Neuronal stem cell (in vitro differentiated cells): ENCODE measurements at regions not wholly inside any gene's neighbourhood (a gene's known extent, or its start where the extent isn't known, plus 50 kb on each side); places are given as distances from the start of the nearest gene placed in this dataset.
A peak's percentile ranks its signal among the peaks of the same experiment; 100 is the strongest.

Source experiments
- DNase-seq: peaks from one replicate; pipeline ENCODE4 v3.0.0-alpha.2; 2013; ENCODE audit warnings: low spot score
- H2AFZ ChIP-seq: one replicate; pipeline ENCODE4 v1.6.1; 2013; ENCODE audit warnings: mild to moderate bottlenecking, low read length, inconsistent platforms
- H2AK5ac ChIP-seq: 2 replicates; pipeline ENCODE4 v1.6.1; 2013; ENCODE audit warnings: low read depth, mild to moderate bottlenecking, inconsistent platforms, low read length, moderate library complexity, mixed read lengths
- H2BK120ac ChIP-seq: 2 replicates; pipeline ENCODE4 v1.6.1; 2013; ENCODE audit warnings: low read depth, mild to moderate bottlenecking, inconsistent platforms, low read length, moderate library complexity, mixed read lengths
- H2BK12ac ChIP-seq: one replicate; pipeline ENCODE4 v1.6.1; 2013; ENCODE audit warnings: low read length, inconsistent platforms
- H2BK15ac ChIP-seq: 2 replicates; pipeline ENCODE4 v1.6.1; 2013; ENCODE audit warnings: mild to moderate bottlenecking, low read length, inconsistent platforms, mixed read lengths
- H2BK5ac ChIP-seq: one replicate; pipeline ENCODE4 v1.6.1; 2013; ENCODE audit warnings: inconsistent platforms, mild to moderate bottlenecking, low read length, moderate library complexity
- H3K14ac ChIP-seq: one replicate; pipeline ENCODE4 v1.6.1; 2013; ENCODE audit warnings: low read length, inconsistent platforms
- H3K18ac ChIP-seq: 2 replicates; pipeline ENCODE4 v1.6.1; 2013; ENCODE audit warnings: low read length, inconsistent platforms
- H3K23ac ChIP-seq: 2 replicates; pipeline ENCODE4 v1.6.1; 2013; ENCODE audit warnings: low read depth, mild to moderate bottlenecking, mixed read lengths, low read length, inconsistent platforms; ENCODE audit not compliant: poor library complexity
- H3K27ac ChIP-seq: replicated peaks from 3 replicates; pipeline ENCODE4 v1.5.1; 2013; ENCODE audit warnings: low read length, inconsistent platforms
- H3K27me3 ChIP-seq, 3 experiments: 2 replicates each; pipeline ENCODE4 v1.6.1; 2013; ENCODE audit warnings: low read length in 3 of 3, mild to moderate bottlenecking in 2 of 3, inconsistent platforms in 1 of 3, low read depth in 1 of 3, mixed read lengths in 1 of 3, moderate library complexity in 1 of 3; ENCODE audit not compliant: control insufficient read depth in 3 of 3, insufficient read depth in 3 of 3
- H3K36me3 ChIP-seq, 2 donors: replicated peaks in 1 of 2; 2 replicates each; pipeline ENCODE4 v1.6.1; 2013; ENCODE audit warnings: low read length in 2 of 2; ENCODE audit not compliant: control insufficient read depth in 2 of 2, insufficient read depth in 2 of 2
- H3K4ac ChIP-seq: 2 replicates; pipeline ENCODE4 v1.6.1; 2013; ENCODE audit warnings: inconsistent platforms, mild to moderate bottlenecking, low read length, moderate library complexity
- H3K4me1 ChIP-seq, 2 donors: 1 replicate in 1 of 2; 2 replicates in 1 of 2; pipeline ENCODE4 v1.6.1; 2013; ENCODE audit warnings: low read length in 2 of 2, low read depth in 1 of 2; ENCODE audit not compliant: control insufficient read depth in 2 of 2, insufficient read depth in 1 of 2
- H3K4me2 ChIP-seq: one replicate; pipeline ENCODE4 v1.6.1; 2013; ENCODE audit warnings: mild to moderate bottlenecking, low read length, inconsistent platforms; ENCODE audit not compliant: insufficient read depth, poor library complexity, severe bottlenecking
- H3K4me3 ChIP-seq, 2 donors: 2 replicates each; pipeline ENCODE4 v1.5.1; 2013; ENCODE audit warnings: low read length in 2 of 2, mild to moderate bottlenecking in 2 of 2, inconsistent platforms in 1 of 2, moderate library complexity in 1 of 2
- H3K79me1 ChIP-seq: one replicate; pipeline ENCODE4 v1.6.1; 2013; ENCODE audit warnings: low read depth, mild to moderate bottlenecking, inconsistent platforms, low read length, moderate library complexity
- H3K9ac ChIP-seq: one replicate; pipeline ENCODE4 v1.6.1; 2013; ENCODE audit warnings: mild to moderate bottlenecking, low read depth, low read length, inconsistent platforms; ENCODE audit not compliant: poor library complexity
- H3K9me3 ChIP-seq, 2 donors: replicated peaks in 1 of 2; 2 replicates each; pipeline versions ENCODE3 to v1.6.1; 2013; ENCODE audit warnings: low read length in 2 of 2, mild to moderate bottlenecking in 2 of 2, inconsistent platforms in 1 of 2, low read depth in 1 of 2, mixed read lengths in 1 of 2, moderate library complexity in 1 of 2; ENCODE audit not compliant: control insufficient read depth in 2 of 2, insufficient read depth in 1 of 2
- H4K8ac ChIP-seq: one replicate; pipeline ENCODE4 v1.6.1; 2013; ENCODE audit warnings: low read depth, mild to moderate bottlenecking, inconsistent platforms, low read length, moderate library complexity
- H4K91ac ChIP-seq: one replicate; pipeline ENCODE4 v1.6.1; 2013; ENCODE audit warnings: low read length, low read depth, mild to moderate bottlenecking, inconsistent platforms; ENCODE audit not compliant: poor library complexity
- WGBS, 2 donors: extraction: QIAGEN DNeasy Blood & Tissue Kit; methylation state at CpG; one replicate each; pipeline ENCODE4 v1.1.7; 2013; ENCODE audit warnings: missing lambda C conversion rate in 2 of 2, mixed read lengths in 1 of 2; ENCODE audit not compliant: insufficient read length in 2 of 2, insufficient replicate concordance in 1 of 2; ENCODE audit errors: extremely low coverage in 2 of 2; 5-methylcytosine and 5-hydroxymethylcytosine counted together

GRCh38 chr12:77152623-77153193, 87.3 kb upstream of the E2F7 start:
- Histone ChIP-seq H2BK15ac (no peak overlapping the region), H2BK12ac (no peak overlapping the region), H3K4me1 (no peaks in the 10 kb centered on the region), H4K91ac (no peak overlapping the region), H3K36me3 (no peaks in the 10 kb centered on the region), H3K79me1 (no peaks in the 10 kb centered on the region), H3K4ac (no peak overlapping the region), H3K9ac (no peak overlapping the region), H3K9me3 (no peaks in the 10 kb centered on the region), H3K18ac (no peak overlapping the region), H2BK5ac (no peak overlapping the region), H3K23ac (no peak overlapping the region), H3K4me3 (no peak overlapping the region), H3K14ac (no peak overlapping the region), H3K27me3 (no peaks in the 10 kb centered on the region), H3K27ac (no peak overlapping the region), H4K8ac (no peak overlapping the region), H3K4me2 (no peak overlapping the region), H2AFZ (no peak overlapping the region), H2BK120ac (no peak overlapping the region), H2AK5ac (no peak overlapping the region)
- DNase-seq: peak; percentile 26
- no CpG with 5 or more reads among the region's 2 CpGs for WGBS, 2 donors

GRCh38 chr12:77151030-77151429, 85.7 kb upstream of the E2F7 start:
- Histone ChIP-seq H2AK5ac (no peak overlapping the region), H3K18ac (no peak overlapping the region), H3K4me2 (no peak overlapping the region), H3K4me3 (no peak overlapping the region), H2BK120ac (no peak overlapping the region), H3K79me1 (no peaks in the 10 kb centered on the region), H2BK15ac (no peak overlapping the region), H4K91ac (no peak overlapping the region), H3K27ac (no peak overlapping the region), H3K9ac (no peak overlapping the region), H3K27me3 (no peaks in the 10 kb centered on the region), H3K9me3 (no peaks in the 10 kb centered on the region), H3K23ac (no peak overlapping the region), H3K36me3 (no peaks in the 10 kb centered on the region), H3K4ac (no peak overlapping the region), H2BK5ac (no peak overlapping the region), H3K14ac (no peak overlapping the region), H2AFZ (no peak overlapping the region), H2BK12ac (no peak overlapping the region), H4K8ac (no peak overlapping the region), H3K4me1 (no peaks in the 10 kb centered on the region)
- DNase-seq: no peak
- WGBS, 2 donors: no CpG with 5 or more reads among the region's 4 CpGs

GRCh38 chr12:77133566-77133965, 68.2 kb upstream of the E2F7 start:
- no peak overlapping the region for H3K4me3 ChIP-seq
- H3K36me3 ChIP-seq: no peaks in the 10 kb centered on the region
- H3K23ac ChIP-seq: no peak overlapping the region
- no peak overlapping the region for H3K9ac ChIP-seq
- H3K9me3 ChIP-seq: no peaks in the 10 kb centered on the region
- no peak overlapping the region for H2BK12ac ChIP-seq
- H3K4me2 ChIP-seq: no peak overlapping the region
- no peak overlapping the region for H2AFZ ChIP-seq
- H3K4ac ChIP-seq: no peak overlapping the region
- no peak overlapping the region for H3K14ac ChIP-seq
- no CpG with 5 or more reads among the region's 3 CpGs for WGBS, 2 donors
- H3K27ac ChIP-seq: no peak overlapping the region
- H2AK5ac ChIP-seq: no peak overlapping the region
- no peak overlapping the region for H4K91ac ChIP-seq
- no peak overlapping the region for H2BK120ac ChIP-seq
- no peak overlapping the region for H3K18ac ChIP-seq
- H2BK15ac ChIP-seq: no peak overlapping the region
- peak; percentile 59 for DNase-seq
- peaks cover 0 to 4% of the 10 kb centered on the region in 2 donors for H3K4me1 ChIP-seq
- H3K27me3 ChIP-seq: no peaks in the 10 kb centered on the region
- H3K79me1 ChIP-seq: no peaks in the 10 kb centered on the region
- no peak overlapping the region for H4K8ac ChIP-seq
- no peak overlapping the region for H2BK5ac ChIP-seq

GRCh38 chr12:77131977-77132490, 66.7 kb upstream of the E2F7 start:
- DNase-seq: no peak
- Histone ChIP-seq H3K14ac (no peak overlapping the region), H3K36me3 (no peaks in the 10 kb centered on the region), H2AFZ (no peak overlapping the region), H2BK15ac (no peak overlapping the region), H3K23ac (no peak overlapping the region), H4K8ac (no peak overlapping the region), H3K4me1 (no peaks in the 10 kb centered on the region), H3K4ac (no peak overlapping the region), H3K18ac (no peak overlapping the region), H3K9ac (no peak overlapping the region), H2BK12ac (no peak overlapping the region), H2BK5ac (no peak overlapping the region), H3K27ac (no peak overlapping the region), H3K4me2 (no peak overlapping the region), H3K27me3 (no peaks in the 10 kb centered on the region), H4K91ac (no peak overlapping the region), H3K9me3 (no peaks in the 10 kb centered on the region), H3K79me1 (no peaks in the 10 kb centered on the region), H2BK120ac (no peak overlapping the region), H2AK5ac (no peak overlapping the region), H3K4me3 (no peak overlapping the region)
- no CpG with 5 or more reads among the region's 2 CpGs for WGBS, 2 donors
